ENCODE measurements at regions not wholly inside any gene's neighbourhood (a gene's known extent, or its start where the extent isn't known, plus 50 kb on each side); places are given as distances from the start of the nearest gene placed in this dataset.

GRCh38 chr9:89722712-89723111, 117.9 kb downstream of the GADD45G start:
- DNase-seq: no peak

GRCh38 chr9:89723469-89724100, 118.8 kb downstream of the GADD45G start:
- no peak for DNase-seq

- DNase-seq: no peak
These were observed 119.8 kb downstream of the GADD45G start for GRCh38 chr9:89724659-89725058.

- DNase-seq: no peak
These were observed 120.5 kb downstream of the GADD45G start for GRCh38 chr9:89725271-89725670.

GRCh38 chr9:89729954-89730530, 125.2 kb downstream of the GADD45G start:
- DNase-seq: no peak

- no peak for DNase-seq
These were observed 125.9 kb downstream of the GADD45G start for GRCh38 chr9:89730715-89731114.

GRCh38 chr9:89731262-89732182, 126.7 kb downstream of the GADD45G start:
- no peak for DNase-seq

- no peak for DNase-seq
These were observed 127.6 kb downstream of the GADD45G start for GRCh38 chr9:89732295-89732938.

GRCh38 chr9:89732939-89733324, 128.1 kb downstream of the GADD45G start:
- no peak for DNase-seq

GRCh38 chr9:89734600-89735041, 129.8 kb downstream of the GADD45G start:
- no peak for DNase-seq

- DNase-seq: no peak
These were observed 133.5 kb downstream of the GADD45G start for GRCh38 chr9:89738137-89738932.

- no peak for DNase-seq
These were observed 134.7 kb downstream of the GADD45G start for GRCh38 chr9:89739511-89739910.

- no peak for DNase-seq
These were observed 135.1 kb downstream of the GADD45G start for GRCh38 chr9:89739916-89740315.

- no peak for DNase-seq
These were observed 135.9 kb downstream of the GADD45G start for GRCh38 chr9:89740722-89741121.

GRCh38 chr9:89742660-89743059, 137.8 kb downstream of the GADD45G start:
- no peak for DNase-seq

- DNase-seq: no peak
These were observed 138.4 kb downstream of the GADD45G start for GRCh38 chr9:89743216-89743572.

GRCh38 chr9:89743573-89744254, 138.9 kb downstream of the GADD45G start:
- no peak for DNase-seq

- no peak for DNase-seq
These were observed 139.4 kb downstream of the GADD45G start for GRCh38 chr9:89744255-89744648.

GRCh38 chr9:89744730-89745129, 139.9 kb downstream of the GADD45G start:
- no peak for DNase-seq

- DNase-seq: no peak
These were observed 141.0 kb downstream of the GADD45G start for GRCh38 chr9:89745601-89746376.
